SK-N-SH (cell line): ENCODE measurements at regions not wholly inside any gene's neighbourhood (a gene's known extent, or its start where the extent isn't known, plus 50 kb on each side); places are given as distances from the start of the nearest gene placed in this dataset.

Experiments used
- CTCF ChIA-PET: fragments of 300-600, 350-600 bp; formaldehyde crosslinking; extraction: SDS; loops from one replicate; lab custom pipeline; 2021; lab: Yijun Ruan, JAX
- POLR2A ChIA-PET: fragments of 350-600 bp; sonication (Branson Sonifier 250); formaldehyde crosslinking; extraction: SDS; loops from one replicate; lab custom pipeline; 2020; ENCODE audit warnings: antibody characterized with exemption, inconsistent platforms; lab: Yijun Ruan, JAX
- DNase-seq: peaks from one replicate; pipeline ENCODE4 v3.0.0; 2012
- H2AFZ ChIP-seq: fragments of 200-600 bp; sonication (generic); 2 replicates; pipeline ENCODE4 v1.8.1; 2016; ENCODE audit warnings: antibody characterized with exemption, mild to moderate bottlenecking, low read depth
- H3F3A ChIP-seq: fragments of 200-600 bp; sonication (generic); replicated peaks from 2 replicates; pipeline ENCODE3; 2016; ENCODE audit warnings: antibody characterized with exemption, mild to moderate bottlenecking; ENCODE audit not compliant: insufficient read depth
- H3K27ac ChIP-seq, 2 experiments: fragments of 200-500 bp in 1 of 2; fragments of 200-600 bp in 1 of 2; sonication (Bioruptor generic) in 1 of 2; sonication (generic), shearing (Covaris generic) in 1 of 2; 2 replicates each; pipeline versions ENCODE4 v1.5.1 to v1.6.1; 2014 to 2016; ENCODE audit warnings: low read depth in 2 of 2, inconsistent platforms in 1 of 2, low read length in 1 of 2, mild to moderate bottlenecking in 1 of 2, mixed read lengths in 1 of 2
- H3K27me3 ChIP-seq: fragments of 200-600 bp; sonication (generic), shearing (Covaris generic); 2 replicates; pipeline ENCODE4 v1.6.1; 2016; ENCODE audit warnings: mixed run types; ENCODE audit not compliant: insufficient read depth
- H3K36me3 ChIP-seq, 2 experiments: fragments of 200-500 bp in 1 of 2; fragments of 200-600 bp in 1 of 2; sonication (Bioruptor generic) in 1 of 2; sonication (generic) in 1 of 2; replicated peaks in 1 of 2; 2 replicates each; pipeline versions ENCODE3 to v1.5.1; 2014 to 2016; ENCODE audit warnings: low read length in 1 of 2, mild to moderate bottlenecking in 1 of 2; ENCODE audit not compliant: insufficient read depth in 2 of 2, control insufficient read depth in 1 of 2
- H3K4me1 ChIP-seq, 2 experiments: fragments of 200-500 bp in 1 of 2; fragments of 200-600 bp in 1 of 2; sonication (Bioruptor generic) in 1 of 2; sonication (generic), shearing (Covaris generic) in 1 of 2; 2 replicates each; pipeline versions ENCODE4 v1.5.1 to v1.6.1; 2014 to 2016; ENCODE audit warnings: low read depth in 1 of 2, low read length in 1 of 2, mixed run types in 1 of 2; ENCODE audit not compliant: insufficient read depth in 2 of 2, control insufficient read depth in 1 of 2
- H3K4me2 ChIP-seq: fragments of 200-600 bp; sonication (generic), shearing (Covaris generic); 2 replicates; pipeline ENCODE4 v1.6.1; 2017; ENCODE audit warnings: mixed run types
- H3K4me3 ChIP-seq, 2 experiments: fragments of 200-500 bp in 1 of 2; fragments of 200-600 bp in 1 of 2; sonication (Bioruptor generic) in 1 of 2; sonication (generic), shearing (Covaris generic) in 1 of 2; 2 replicates each; pipeline versions ENCODE4 v1.5.1 to v1.8.1; 2014 to 2016; ENCODE audit warnings: low read depth in 2 of 2, inconsistent platforms in 1 of 2, low read length in 1 of 2, mild to moderate bottlenecking in 1 of 2, mixed read lengths in 1 of 2, moderate library complexity in 1 of 2
- H3K79me2 ChIP-seq: fragments of 200-600 bp; sonication (generic); 2 replicates; pipeline ENCODE4 v1.8.1; 2017; ENCODE audit warnings: mild to moderate bottlenecking; ENCODE audit not compliant: insufficient read depth
- H3K9ac ChIP-seq: fragments of 200-600 bp; sonication (generic); 2 replicates; pipeline ENCODE4 v1.6.1; 2017; ENCODE audit warnings: mixed run types
- H3K9me2 ChIP-seq: fragments of 200-600 bp; sonication (generic); 2 replicates; pipeline ENCODE4 v1.6.1; 2017; ENCODE audit warnings: mixed run types
- H3K9me3 ChIP-seq: fragments of 200-600 bp; sonication (generic); 2 replicates; pipeline ENCODE4 v1.6.1; 2017; ENCODE audit warnings: mixed run types, mild to moderate bottlenecking, moderate library complexity
- H4K20me1 ChIP-seq: fragments of 200-600 bp; sonication (generic); 2 replicates; pipeline ENCODE4 v1.6.1; 2017; ENCODE audit warnings: mild to moderate bottlenecking, mixed run types; ENCODE audit not compliant: insufficient read depth
- CTCF ChIP-seq: fragments of 200-600 bp; sonication (generic); IDR thresholded peaks from 2 replicates; pipeline ENCODE4 v1.6.1; 2017; ENCODE audit warnings: antibody characterized with exemption, mild to moderate bottlenecking, moderate library complexity
- EP300 ChIP-seq, 2 experiments: IDR thresholded peaks; 2 replicates each; pipeline versions ENCODE4 v1.4.0 to v1.6.1; 2012; ENCODE audit warnings: borderline replicate concordance in 1 of 2, low read depth in 1 of 2, low read length in 1 of 2
- FOSL2 ChIP-seq: IDR thresholded peaks from 2 replicates; pipeline ENCODE4 v1.4.0; 2012; ENCODE audit warnings: low read depth, mild to moderate bottlenecking, moderate library complexity, borderline replicate concordance
- GABPA ChIP-seq: IDR thresholded peaks from 2 replicates; pipeline ENCODE4 v1.4.0; 2012; ENCODE audit warnings: low read depth, mild to moderate bottlenecking
- JUND ChIP-seq: IDR thresholded peaks from 2 replicates; pipeline ENCODE4 v1.4.0; 2012
- MAX ChIP-seq: IDR thresholded peaks from 2 replicates; pipeline ENCODE4 v1.4.0; 2012; ENCODE audit warnings: low read depth
- MXI1 ChIP-seq: IDR thresholded peaks from 2 replicates; pipeline ENCODE4 v1.6.1; 2012; ENCODE audit warnings: mild to moderate bottlenecking, low read depth, low read length, improper control_type of control experiment
- NRF1 ChIP-seq: IDR thresholded peaks from 2 replicates; pipeline ENCODE4 v1.6.1; 2012; ENCODE audit warnings: low read depth, mild to moderate bottlenecking, low read length
- PBX3 ChIP-seq: IDR thresholded peaks from 2 replicates; pipeline ENCODE4; 2012
- POLR2AphosphoS5 ChIP-seq: IDR thresholded peaks from 2 replicates; pipeline ENCODE4 v1.6.1; 2012; ENCODE audit warnings: low read depth, low read length
- RXRA ChIP-seq: IDR thresholded peaks from 2 replicates; pipeline ENCODE4 v1.4.0; 2012; ENCODE audit warnings: low read depth, mild to moderate bottlenecking, borderline replicate concordance
- SIN3A ChIP-seq: IDR thresholded peaks from 2 replicates; pipeline ENCODE4 v1.6.1; 2012; ENCODE audit warnings: low read depth, mild to moderate bottlenecking, low read length, moderate library complexity, borderline replicate concordance
- TAF1 ChIP-seq: IDR thresholded peaks from 2 replicates; pipeline ENCODE4 v1.6.1; 2012; ENCODE audit warnings: low read depth, mild to moderate bottlenecking, low read length, moderate library complexity, borderline replicate concordance
- TCF12 ChIP-seq: IDR thresholded peaks from 2 replicates; pipeline ENCODE4 v1.4.0; 2012
- USF2 ChIP-seq: fragments of 150-350 bp; IDR thresholded peaks from 2 replicates; pipeline ENCODE4 v1.6.1; 2017; ENCODE audit warnings: antibody characterized with exemption, low read length, low read depth, borderline replicate concordance
- YY1 ChIP-seq: IDR thresholded peaks from 2 replicates; pipeline ENCODE4 v1.4.0; 2012; ENCODE audit warnings: low read depth, mild to moderate bottlenecking
- WGBS: methylation state at CpG from one replicate; pipeline ENCODE4 v1.1.6; 2017; ENCODE audit warnings: low lambda C conversion rate; 5-methylcytosine and 5-hydroxymethylcytosine counted together

- TF ChIP-seq RXRA, result peak; percentile 48; the same call in 1 of the 2 replicates
- no peak for TF ChIP-seq SIN3A
- no peak for TF ChIP-seq MAX
- Histone ChIP-seq H3K27me3 (no peaks in the 10 kb centered on the region), H3F3A (peaks cover 18% of the 10 kb centered on the region), H3K9me3 (peaks cover 7% of the 10 kb centered on the region; the same call in 1 of the 2 replicates), H3K4me1 (peaks cover 2 to 17% of the 10 kb centered on the region in 2 experiments; a peak in 2 of 4 replicates), H3K36me3 (no peaks in the 10 kb centered on the region), H3K9me2 (no peaks in the 10 kb centered on the region), H3K4me3 (no peak overlapping the region), H3K27ac (peak overlapping the region in 1 of 2 experiments; percentile 5; a peak in 2 of 4 replicates), H2AFZ (peak overlapping the region; percentile 53; the same call in 1 of the 2 replicates), H3K9ac (no peak overlapping the region), H4K20me1 (no peaks in the 10 kb centered on the region), H3K79me2 (no peaks in the 10 kb centered on the region), H3K4me2 (no peak overlapping the region)
- POLR2A ChIA-PET, result no interaction called here
- CTCF ChIA-PET, result interaction anchor here (0.9 kb wide), 1 partner anchor 36 kb away, joined by 3 read pairs; no protein-coding TSS in a partner anchor
- 18% methylated on average over 4 of the region's 4 CpGs for WGBS
- DNase-seq, result no peak
Measured at GRCh38 chr7:41832941-41833340, 130.1 kb upstream of the INHBA start.

GRCh38 chr7:41830271-41830670, 127.4 kb upstream of the INHBA start:
- Histone ChIP-seq H3K27me3 (no peaks in the 10 kb centered on the region), H4K20me1 (no peaks in the 10 kb centered on the region), H3K36me3 (no peaks in the 10 kb centered on the region), H3K4me3 (no peak overlapping the region), H2AFZ (peak overlapping the region; percentile 10; the same call in 1 of the 2 replicates), H3K4me2 (no peak overlapping the region), H3K9ac (no peak overlapping the region), H3K79me2 (no peaks in the 10 kb centered on the region), H3K4me1 (peaks cover 2 to 15% of the 10 kb centered on the region in 2 experiments; a peak in 3 of 4 replicates), H3K27ac (0 out of 4 replicates have a peak overlapping the region, but pooled peaks of 1 of the 2 experiments have one; percentile 5), H3F3A (peaks cover 15% of the 10 kb centered on the region), H3K9me2 (no peaks in the 10 kb centered on the region), H3K9me3 (peaks cover 7% of the 10 kb centered on the region; the same call in 1 of the 2 replicates)
- POLR2A ChIA-PET, result no interaction called here
- CTCF ChIA-PET, result interaction anchor here (0.8 kb wide), 1 partner anchor 57 kb away, joined by 3 read pairs; no protein-coding TSS in a partner anchor
- no peak for DNase-seq
- WGBS, result 22% methylated on average over 2 of the region's 2 CpGs
- TF ChIP-seq RXRA, result peak; percentile 11; the same call in 1 of the 2 replicates
- no peak for TF ChIP-seq SIN3A
- TF ChIP-seq TCF12, result peak; percentile 44; the same call in 1 of the 2 replicates
- no peak for TF ChIP-seq EP300 (IDR thresholded peaks at IDR 0.05; ENCODE audit: borderline replicate concordance in 1 of 2, low read depth in 1 of 2, low read length in 1 of 2)
- TF ChIP-seq YY1, result no peak
- 0 out of 2 replicates have a peak, but pooled peaks have one; percentile 15 for TF ChIP-seq CTCF
- no peak for TF ChIP-seq USF2
- no peak for TF ChIP-seq TAF1
- no peak for TF ChIP-seq POLR2AphosphoS5
- TF ChIP-seq JUND, result 0 out of 2 replicates have a peak, but pooled peaks have one; percentile 10
- no peak for TF ChIP-seq MXI1
- peak; percentile 78 for TF ChIP-seq PBX3
- TF ChIP-seq NRF1, result no peak
- no peak for TF ChIP-seq GABPA
- no peak for TF ChIP-seq FOSL2
